ENCODE measurements at regions not wholly inside any gene's neighbourhood (a gene's known extent, or its start where the extent isn't known, plus 50 kb on each side); places are given as distances from the start of the nearest gene placed in this dataset.

DNA sequence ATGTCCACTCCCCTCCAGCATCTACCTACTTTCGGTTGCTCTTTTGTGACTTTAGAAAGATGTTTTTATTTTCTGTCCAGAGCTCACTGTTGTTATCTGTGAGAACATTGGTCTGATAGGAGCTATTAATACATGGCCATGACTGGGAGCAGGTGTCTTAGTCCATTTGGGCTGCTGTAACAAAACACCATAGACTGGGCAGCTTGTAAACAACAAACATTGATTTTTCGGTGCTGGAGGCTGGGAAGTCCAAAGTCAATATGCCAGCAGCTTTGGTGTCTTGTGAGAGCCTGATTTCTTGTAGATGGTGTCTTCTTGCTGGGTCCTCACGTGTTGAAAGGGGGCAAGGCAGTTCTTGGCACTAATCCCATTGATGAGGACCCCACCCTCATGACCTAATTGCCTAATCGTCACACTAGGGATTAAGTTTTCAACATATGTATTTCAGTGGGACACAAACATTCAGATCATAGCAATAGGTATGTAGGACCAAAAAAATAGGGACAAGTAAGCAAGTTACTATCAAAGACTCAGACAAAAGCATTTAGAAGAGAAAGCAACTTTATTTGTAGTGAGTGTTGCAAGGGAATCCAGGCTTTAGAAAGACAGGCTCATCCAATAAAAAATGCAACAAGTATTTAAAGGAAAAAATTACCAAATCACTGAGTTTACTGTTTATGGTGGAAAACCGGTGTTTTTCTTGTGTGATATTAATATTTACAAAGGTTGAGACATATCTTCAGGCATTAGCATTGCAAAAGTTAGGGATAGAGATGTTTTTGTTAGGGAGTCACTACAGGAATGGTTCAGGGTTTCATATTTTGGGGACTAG, 55.2 kb upstream of the WDR26 start:
- TF ChIP-seq, protein P1, sequence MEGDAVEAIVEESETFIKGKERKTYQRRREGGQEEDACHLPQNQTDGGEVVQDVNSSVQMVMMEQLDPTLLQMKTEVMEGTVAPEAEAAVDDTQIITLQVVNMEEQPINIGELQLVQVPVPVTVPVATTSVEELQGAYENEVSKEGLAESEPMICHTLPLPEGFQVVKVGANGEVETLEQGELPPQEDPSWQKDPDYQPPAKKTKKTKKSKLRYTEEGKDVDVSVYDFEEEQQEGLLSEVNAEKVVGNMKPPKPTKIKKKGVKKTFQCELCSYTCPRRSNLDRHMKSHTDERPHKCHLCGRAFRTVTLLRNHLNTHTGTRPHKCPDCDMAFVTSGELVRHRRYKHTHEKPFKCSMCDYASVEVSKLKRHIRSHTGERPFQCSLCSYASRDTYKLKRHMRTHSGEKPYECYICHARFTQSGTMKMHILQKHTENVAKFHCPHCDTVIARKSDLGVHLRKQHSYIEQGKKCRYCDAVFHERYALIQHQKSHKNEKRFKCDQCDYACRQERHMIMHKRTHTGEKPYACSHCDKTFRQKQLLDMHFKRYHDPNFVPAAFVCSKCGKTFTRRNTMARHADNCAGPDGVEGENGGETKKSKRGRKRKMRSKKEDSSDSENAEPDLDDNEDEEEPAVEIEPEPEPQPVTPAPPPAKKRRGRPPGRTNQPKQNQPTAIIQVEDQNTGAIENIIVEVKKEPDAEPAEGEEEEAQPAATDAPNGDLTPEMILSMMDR (IDR thresholded peaks at IDR 0.05): no peak
- TF ChIP-seq POLR2AphosphoS5 (IDR thresholded peaks at IDR 0.05) (no peak), POLR2A (IDR thresholded peaks at IDR 0.05) (no peak), EP300 (IDR thresholded peaks at IDR 0.05; ENCODE audit: low read depth) (no peak)

Data from transverse colon (tissue), 4 donors.